Memory B cell (primary cell): ENCODE measurements at regions not wholly inside any gene's neighbourhood (a gene's known extent, or its start where the extent isn't known, plus 50 kb on each side); places are given as distances from the start of the nearest gene placed in this dataset.

Experiments
- ATAC-seq: fragments of 150-1000 bp; cut with Tn5 transposase; 2 replicates; pipeline ENCODE4 v1.10.0; 2021; ENCODE audit warnings: low read depth, mild to moderate bottlenecking, moderate library complexity
- DNase-seq, 2 donors: peaks; one replicate each; pipeline ENCODE4 v3.0.0; 2022; ENCODE audit warnings: low spot score in 2 of 2
- H3K27ac Mint-ChIP-seq: one replicate; pipeline ENCODE4 v1.8.0; 2022; ENCODE audit warnings: mild to moderate bottlenecking, moderate library complexity, mixed read lengths
- H3K27me3 Mint-ChIP-seq: one replicate; pipeline ENCODE4 v1.8.0; 2022; ENCODE audit warnings: mixed read lengths
- H3K36me3 Mint-ChIP-seq: one replicate; pipeline ENCODE4 v1.8.0; 2022; ENCODE audit warnings: mild to moderate bottlenecking, mixed read lengths
- H3K4me1 Mint-ChIP-seq: one replicate; pipeline ENCODE4 v1.8.0; 2022; ENCODE audit warnings: mixed read lengths
- H3K4me3 Mint-ChIP-seq: one replicate; pipeline ENCODE4 v1.8.0; 2022; ENCODE audit warnings: mild to moderate bottlenecking, moderate library complexity, mixed read lengths
- H3K9me3 Mint-ChIP-seq: one replicate; pipeline ENCODE4 v1.8.0; 2022; ENCODE audit warnings: mixed read lengths

GRCh38 chr3:3632449-3632848 lies 166.8 kb upstream of the LRRN1 start:
- DNase-seq (no peak), ATAC-seq (no peak)
- Mint-ChIP-seq H3K36me3 (peaks cover 2% of the 10 kb centered on the region), H3K27me3 (no peaks in the 10 kb centered on the region), H3K27ac (no peak overlapping the region), H3K4me3 (no peak overlapping the region), H3K4me1 (peaks cover 9% of the 10 kb centered on the region), H3K9me3 (no peaks in the 10 kb centered on the region)

- H3K36me3 Mint-ChIP-seq = peaks cover 2% of the 10 kb centered on the region
- H3K4me1 Mint-ChIP-seq = peaks cover 9% of the 10 kb centered on the region
- H3K27ac Mint-ChIP-seq = no peak overlapping the region
- DNase-seq = no peak
- no peak overlapping the region for H3K4me3 Mint-ChIP-seq
- H3K9me3 Mint-ChIP-seq = no peaks in the 10 kb centered on the region
- no peaks in the 10 kb centered on the region for H3K27me3 Mint-ChIP-seq
- no peak for ATAC-seq
These were observed 168.1 kb upstream of the LRRN1 start for GRCh38 chr3:3631114-3631513.

- no peak for DNase-seq
- peaks cover 2% of the 10 kb centered on the region for H3K36me3 Mint-ChIP-seq
- ATAC-seq = no peak
- no peak overlapping the region for H3K4me3 Mint-ChIP-seq
- no peak overlapping the region for H3K27ac Mint-ChIP-seq
- peaks cover 9% of the 10 kb centered on the region for H3K4me1 Mint-ChIP-seq
- no peaks in the 10 kb centered on the region for H3K9me3 Mint-ChIP-seq
- no peaks in the 10 kb centered on the region for H3K27me3 Mint-ChIP-seq
These were observed 169.3 kb upstream of the LRRN1 start for GRCh38 chr3:3629911-3630310.

- ATAC-seq = no peak
- H3K4me3 Mint-ChIP-seq = no peak overlapping the region
These were observed 170.4 kb upstream of the LRRN1 start for GRCh38 chr3:3628676-3629328.

GRCh38 chr3:3627114-3627513 lies 172.1 kb upstream of the LRRN1 start:
- no peak for ATAC-seq
- no peak overlapping the region for H3K4me3 Mint-ChIP-seq
- peaks cover under 1% of the 10 kb centered on the region for H3K4me1 Mint-ChIP-seq
- H3K9me3 Mint-ChIP-seq = peaks cover 3% of the 10 kb centered on the region
- peaks cover 2% of the 10 kb centered on the region for H3K36me3 Mint-ChIP-seq
- H3K27me3 Mint-ChIP-seq = peaks cover 2% of the 10 kb centered on the region
- no peak overlapping the region for H3K27ac Mint-ChIP-seq
- DNase-seq = no peak

More at GRCh38 chr3:3628676-3629328, 170.4 kb upstream of the LRRN1 start:
- Mint-ChIP-seq H3K27ac (no peak overlapping the region), H3K9me3 (peaks cover 3% of the 10 kb centered on the region), H3K36me3 (peaks cover 2% of the 10 kb centered on the region), H3K27me3 (peaks cover 2% of the 10 kb centered on the region), H3K4me1 (peaks cover 9% of the 10 kb centered on the region)
- DNase-seq = no peak

- ATAC-seq = no peak
- no peak overlapping the region for H3K4me3 Mint-ChIP-seq
- no peak overlapping the region for H3K27ac Mint-ChIP-seq
- peaks cover 2% of the 10 kb centered on the region for H3K36me3 Mint-ChIP-seq
- no peak for DNase-seq
- no peaks in the 10 kb centered on the region for H3K4me1 Mint-ChIP-seq
- peaks cover 3% of the 10 kb centered on the region for H3K27me3 Mint-ChIP-seq
- H3K9me3 Mint-ChIP-seq = peaks cover 6% of the 10 kb centered on the region
These were observed 173.5 kb upstream of the LRRN1 start for GRCh38 chr3:3625544-3626271.

- H3K4me3 Mint-ChIP-seq = no peak overlapping the region
- peaks cover 8% of the 10 kb centered on the region for H3K9me3 Mint-ChIP-seq
- ATAC-seq (no peak), DNase-seq (no peak)
- no peaks in the 10 kb centered on the region for H3K36me3 Mint-ChIP-seq
- H3K27ac Mint-ChIP-seq = no peak overlapping the region
- H3K27me3 Mint-ChIP-seq = peaks cover 7% of the 10 kb centered on the region
- H3K4me1 Mint-ChIP-seq = peaks cover 2% of the 10 kb centered on the region
These were observed 179.4 kb upstream of the LRRN1 start for GRCh38 chr3:3619815-3620214.

GRCh38 chr3:3618623-3619022 lies 180.6 kb upstream of the LRRN1 start:
- Mint-ChIP-seq H3K4me1 (peaks cover 2% of the 10 kb centered on the region), H3K9me3 (peaks cover 6% of the 10 kb centered on the region), H3K36me3 (no peaks in the 10 kb centered on the region), H3K27ac (no peak overlapping the region), H3K27me3 (peaks cover 5% of the 10 kb centered on the region), H3K4me3 (no peak overlapping the region)
- ATAC-seq (no peak), DNase-seq (no peak)

- no peak for ATAC-seq
- Mint-ChIP-seq H3K27ac (no peak overlapping the region), H3K36me3 (no peaks in the 10 kb centered on the region), H3K4me3 (no peak overlapping the region), H3K27me3 (peaks cover 3% of the 10 kb centered on the region), H3K4me1 (peaks cover 2% of the 10 kb centered on the region), H3K9me3 (peaks cover 3% of the 10 kb centered on the region)
- no peak for DNase-seq
These were observed 183.7 kb upstream of the LRRN1 start for GRCh38 chr3:3615533-3615932.

- Mint-ChIP-seq H3K9me3 (peaks cover 1% of the 10 kb centered on the region), H3K36me3 (peaks cover 2% of the 10 kb centered on the region), H3K4me3 (no peak overlapping the region), H3K27me3 (peaks cover 3% of the 10 kb centered on the region), H3K4me1 (no peaks in the 10 kb centered on the region), H3K27ac (no peak overlapping the region)
- ATAC-seq = no peak
- DNase-seq = no peak
These were observed 188.5 kb upstream of the LRRN1 start for GRCh38 chr3:3610581-3611298.

- Mint-ChIP-seq H3K36me3 (peaks cover 2% of the 10 kb centered on the region), H3K4me1 (peaks cover 5% of the 10 kb centered on the region), H3K27ac (no peak overlapping the region), H3K4me3 (no peak overlapping the region), H3K9me3 (peaks cover 3% of the 10 kb centered on the region), H3K27me3 (peaks cover 7% of the 10 kb centered on the region)
- DNase-seq (no peak), ATAC-seq (no peak)
These were observed 192.9 kb upstream of the LRRN1 start for GRCh38 chr3:3606321-3606720.

- no peaks in the 10 kb centered on the region for H3K36me3 Mint-ChIP-seq
- H3K27me3 Mint-ChIP-seq = peaks cover 9% of the 10 kb centered on the region
- peaks cover 5% of the 10 kb centered on the region for H3K4me1 Mint-ChIP-seq
These were observed 194.0 kb upstream of the LRRN1 start for GRCh38 chr3:3605226-3605625.

GRCh38 chr3:3603351-3603750 lies 195.9 kb upstream of the LRRN1 start:
- peaks cover 2% of the 10 kb centered on the region for H3K9me3 Mint-ChIP-seq
- ATAC-seq = no peak
- H3K27me3 Mint-ChIP-seq = peaks cover 7% of the 10 kb centered on the region
- peaks cover 5% of the 10 kb centered on the region for H3K4me1 Mint-ChIP-seq
- DNase-seq = no peak
- H3K27ac Mint-ChIP-seq = no peak overlapping the region
- H3K36me3 Mint-ChIP-seq = no peaks in the 10 kb centered on the region
- no peak overlapping the region for H3K4me3 Mint-ChIP-seq

More at GRCh38 chr3:3605226-3605625, 194.0 kb upstream of the LRRN1 start:
- H3K27ac Mint-ChIP-seq = no peak overlapping the region
- peaks cover 3% of the 10 kb centered on the region for H3K9me3 Mint-ChIP-seq
- no peak overlapping the region for H3K4me3 Mint-ChIP-seq
- no peak for DNase-seq
- no peak for ATAC-seq

- Mint-ChIP-seq H3K4me1 (peaks cover 8% of the 10 kb centered on the region), H3K27ac (no peak overlapping the region), H3K36me3 (no peaks in the 10 kb centered on the region), H3K4me3 (no peak overlapping the region), H3K27me3 (peaks cover 7% of the 10 kb centered on the region), H3K9me3 (peaks cover 2% of the 10 kb centered on the region)
- ATAC-seq = no peak
- DNase-seq = no peak
These were observed 198.4 kb upstream of the LRRN1 start for GRCh38 chr3:3600665-3601340.
